GM20431 (cell line): ENCODE measurements at regions not wholly inside any gene's neighbourhood (a gene's known extent, or its start where the extent isn't known, plus 50 kb on each side); places are given as distances from the start of the nearest gene placed in this dataset.

Experiments
- in situ Hi-C: fragments of 300-500 bp; cut with MseI, MboI; formaldehyde crosslinking; loops from one replicate; pipeline ENCODE4 v1.15.0; 2020; ENCODE audit warnings: low sequenced_read_pairs; ENCODE audit not compliant: unreplicated experiment

- in situ Hi-C loops: no loop called here
Observed at GRCh38 chr12:84619053-84619571, 293.5 kb downstream of the SLC6A15 start.

GRCh38 chr12:84607170-84607819, 305.3 kb downstream of the SLC6A15 start:
- in situ Hi-C loops: no loop called here

- in situ Hi-C loops: no loop called here
Observed at GRCh38 chr12:84605983-84606382, 306.6 kb downstream of the SLC6A15 start.

GRCh38 chr12:84604551-84604950, 308.0 kb downstream of the SLC6A15 start:
- in situ Hi-C loops: no loop called here

- in situ Hi-C loops: no loop called here
Observed at GRCh38 chr12:84603484-84604248, 308.9 kb downstream of the SLC6A15 start.

GRCh38 chr12:84601483-84601882, 311.1 kb downstream of the SLC6A15 start:
- in situ Hi-C loops: no loop called here

GRCh38 chr12:84599539-84599938, 313.1 kb downstream of the SLC6A15 start:
- in situ Hi-C loops: no loop called here

- in situ Hi-C loops: no loop called here
Observed at GRCh38 chr12:84596266-84596665, 316.3 kb downstream of the SLC6A15 start.

- in situ Hi-C loops: no loop called here
Observed at GRCh38 chr12:84594157-84594556, 318.4 kb downstream of the SLC6A15 start.

- in situ Hi-C loops: no loop called here
Observed at GRCh38 chr12:84585776-84586395, 326.7 kb downstream of the SLC6A15 start.

- in situ Hi-C loops: no loop called here
Observed at GRCh38 chr12:84572196-84572595, 340.4 kb downstream of the SLC6A15 start.

- in situ Hi-C loops: no loop called here
Observed at GRCh38 chr12:84562331-84562730, 350.3 kb downstream of the SLC6A15 start.

GRCh38 chr12:84561351-84561750, 351.2 kb downstream of the SLC6A15 start:
- in situ Hi-C loops: no loop called here

- in situ Hi-C loops: no loop called here
Observed at GRCh38 chr12:84554199-84554723, 358.3 kb downstream of the SLC6A15 start.

- in situ Hi-C loops: no loop called here
Observed at GRCh38 chr12:84553331-84554117, 359.1 kb downstream of the SLC6A15 start.

- in situ Hi-C loops: no loop called here
Observed at GRCh38 chr12:84551373-84551772, 361.2 kb downstream of the SLC6A15 start.

- in situ Hi-C loops: no loop called here
Observed at GRCh38 chr12:84550518-84550917, 362.1 kb downstream of the SLC6A15 start.

GRCh38 chr12:84542289-84542688, 370.3 kb downstream of the SLC6A15 start:
- in situ Hi-C loops: no loop called here

GRCh38 chr12:84537666-84538065, 374.9 kb downstream of the SLC6A15 start:
- in situ Hi-C loops: no loop called here

- in situ Hi-C loops: no loop called here
Observed at GRCh38 chr12:84512751-84513150, 399.8 kb downstream of the SLC6A15 start.
